ENCODE measurements at regions not wholly inside any gene's neighbourhood (a gene's known extent, or its start where the extent isn't known, plus 50 kb on each side); places are given as distances from the start of the nearest gene placed in this dataset.

DNA sequence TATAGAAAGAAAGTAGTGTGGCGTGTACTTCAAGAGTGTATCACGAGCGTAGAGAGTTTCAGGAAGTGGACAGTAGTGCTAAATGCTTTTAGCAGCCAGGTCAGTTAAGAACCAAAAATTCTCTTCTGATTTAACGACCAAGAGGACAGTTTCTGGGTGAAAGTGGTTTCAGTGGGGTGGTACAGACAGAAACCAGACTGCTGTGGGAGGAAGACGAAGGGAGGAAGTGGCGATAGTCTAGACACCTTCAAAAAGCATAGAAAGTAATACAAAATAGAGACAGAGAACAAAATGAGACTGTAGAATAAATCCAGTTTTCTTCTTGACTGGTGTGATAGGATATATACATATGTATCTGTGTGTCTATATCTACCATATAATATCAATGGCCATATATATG is 93.5 kb downstream of the MBL2 start:
- Histone ChIP-seq H3K27ac (ENCODE audit: low read depth) (no peak overlapping the region), H3K4me1 (ENCODE audit: insufficient read depth) (no peaks in the 10 kb centered on the region), H3K4me3 (ENCODE audit: low read depth, low read length) (no peak overlapping the region), H3K36me3 (ENCODE audit: insufficient read depth) (no peaks in the 10 kb centered on the region)
- WGBS = 71% methylated on average over 6 of the region's 6 CpGs
- DNase-seq (ENCODE audit: extremely low spot score) = no peak

DNA sequence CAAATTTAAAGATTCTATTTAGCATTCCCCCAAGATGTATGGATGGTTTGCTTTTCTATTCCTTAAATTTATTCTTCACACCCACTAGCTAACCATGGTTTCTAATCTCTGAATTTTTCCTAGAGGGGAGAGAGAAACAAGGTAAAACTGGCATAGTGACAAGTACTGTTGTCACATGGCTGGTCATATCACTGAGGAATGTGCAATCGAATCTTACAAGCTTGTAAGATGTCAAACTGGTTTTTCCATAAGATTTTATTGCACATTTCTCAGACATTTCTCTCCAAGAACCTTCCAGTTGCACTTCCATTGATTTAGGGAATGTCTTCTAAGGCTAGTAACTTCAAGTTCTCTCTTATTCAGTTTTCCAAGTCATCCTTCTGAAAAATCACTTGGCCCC is 89.8 kb downstream of the MBL2 start:
- no peak for DNase-seq (ENCODE audit: extremely low spot score)
- Histone ChIP-seq H3K4me3 (ENCODE audit: low read depth, low read length) (no peak overlapping the region), H3K4me1 (ENCODE audit: insufficient read depth) (no peaks in the 10 kb centered on the region), H3K27ac (ENCODE audit: low read depth) (no peak overlapping the region), H3K36me3 (ENCODE audit: insufficient read depth) (no peaks in the 10 kb centered on the region)
- 25% methylated on average over 1 of the region's 1 CpG for WGBS

DNA sequence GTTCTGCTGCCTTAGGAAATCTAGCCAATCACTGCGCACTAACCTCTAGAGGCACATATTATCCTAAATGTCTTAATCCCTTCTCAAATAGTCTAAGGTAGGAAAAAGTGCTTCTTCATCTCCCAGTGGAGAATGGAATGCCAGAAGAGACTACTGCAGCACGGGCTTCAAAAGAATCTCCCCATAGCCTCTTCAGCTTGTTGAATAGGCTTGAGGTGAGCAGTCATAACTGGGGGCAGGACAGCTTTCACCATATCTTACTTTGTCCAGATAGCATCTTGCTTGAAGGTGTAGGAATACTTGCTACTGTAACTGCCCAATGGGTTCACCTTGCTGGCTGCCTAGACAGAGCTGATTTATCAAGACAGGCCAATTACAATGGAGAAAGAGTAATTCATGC is 88.8 kb downstream of the MBL2 start:
- H3K36me3 ChIP-seq (ENCODE audit: insufficient read depth) = no peaks in the 10 kb centered on the region
- H3K27ac ChIP-seq (ENCODE audit: low read depth) = no peak overlapping the region
- no peak overlapping the region for H3K4me3 ChIP-seq (ENCODE audit: low read depth, low read length)
- H3K4me1 ChIP-seq (ENCODE audit: insufficient read depth) = no peaks in the 10 kb centered on the region
- 73% methylated on average over 2 of the region's 2 CpGs for WGBS
- DNase-seq (ENCODE audit: extremely low spot score) = no peak

DNA sequence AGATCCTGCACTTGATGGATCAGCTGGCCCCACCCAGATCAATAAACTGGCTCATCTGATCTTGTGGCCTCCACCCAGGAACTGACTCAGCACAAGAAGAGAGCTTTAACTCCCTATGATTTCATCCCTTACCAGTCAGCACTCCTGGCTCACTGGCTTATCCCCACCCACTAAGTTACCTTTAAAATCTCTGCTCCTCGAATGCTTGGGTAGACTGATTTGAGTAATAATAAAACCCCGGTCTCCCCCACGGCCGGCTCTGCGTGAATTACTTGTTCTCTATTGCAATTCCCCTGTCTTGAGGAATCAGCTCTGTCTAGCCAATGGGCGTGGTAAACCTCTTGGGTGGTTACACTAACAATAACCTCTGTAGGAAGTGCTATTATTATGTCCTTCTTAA is 83.7 kb downstream of the MBL2 start:
- no peaks in the 10 kb centered on the region for H3K4me1 ChIP-seq (ENCODE audit: insufficient read depth)
- 89% methylated on average over 6 of the region's 6 CpGs for WGBS

DNA sequence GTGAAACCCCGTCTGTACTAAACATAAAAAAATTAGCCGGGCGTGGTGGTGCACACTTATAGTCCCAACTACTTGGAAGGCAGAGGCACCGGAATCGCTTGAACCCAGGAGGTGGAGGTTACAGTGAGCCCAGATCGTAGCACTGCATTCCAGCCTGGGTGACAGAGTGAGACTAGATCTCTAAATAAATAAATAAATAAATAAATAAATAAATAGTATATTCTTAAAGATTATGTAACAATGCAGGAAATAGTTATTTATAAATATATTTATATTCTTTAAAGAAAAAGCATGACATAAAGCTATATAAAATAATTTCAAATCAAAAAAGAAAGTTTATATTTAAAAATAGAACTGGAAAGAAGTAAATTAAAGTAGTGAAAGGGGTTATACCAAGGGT is 76.4 kb downstream of the MBL2 start:
- Histone ChIP-seq H3K27ac (ENCODE audit: low read depth) (no peak overlapping the region), H3K36me3 (ENCODE audit: insufficient read depth) (no peaks in the 10 kb centered on the region), H3K4me3 (ENCODE audit: low read depth, low read length) (no peak overlapping the region), H3K4me1 (ENCODE audit: insufficient read depth) (no peaks in the 10 kb centered on the region)
- no peak for DNase-seq (ENCODE audit: extremely low spot score)
- WGBS = 95% methylated on average over 6 of the region's 6 CpGs

More for the DNA sequence above, 83.7 kb downstream of the MBL2 start:
- no peak for DNase-seq (ENCODE audit: extremely low spot score)
- Histone ChIP-seq H3K36me3 (ENCODE audit: insufficient read depth) (no peaks in the 10 kb centered on the region), H3K27ac (ENCODE audit: low read depth) (no peak overlapping the region), H3K4me3 (ENCODE audit: low read depth, low read length) (no peak overlapping the region)

- 34% methylated on average over 2 of the region's 2 CpGs for WGBS
- H3K4me1 ChIP-seq (ENCODE audit: insufficient read depth) = no peaks in the 10 kb centered on the region
- no peak for DNase-seq (ENCODE audit: extremely low spot score)
These were observed 70.9 kb downstream of the MBL2 start for GRCh38 chr10:52701647-52702046.

GRCh38 chr10:52703451-52703850 is 69.1 kb downstream of the MBL2 start:
- WGBS = 72% methylated on average over 3 of the region's 3 CpGs
- Histone ChIP-seq H3K27ac (ENCODE audit: low read depth) (no peak overlapping the region), H3K4me3 (ENCODE audit: low read depth, low read length) (no peak overlapping the region), H3K36me3 (ENCODE audit: insufficient read depth) (no peaks in the 10 kb centered on the region), H3K4me1 (ENCODE audit: insufficient read depth) (no peaks in the 10 kb centered on the region)
- DNase-seq (ENCODE audit: extremely low spot score) = no peak

More at GRCh38 chr10:52701647-52702046, 70.9 kb downstream of the MBL2 start:
- no peaks in the 10 kb centered on the region for H3K36me3 ChIP-seq (ENCODE audit: insufficient read depth)
- H3K27ac ChIP-seq (ENCODE audit: low read depth) = no peak overlapping the region
- H3K4me3 ChIP-seq (ENCODE audit: low read depth, low read length) = no peak overlapping the region

- WGBS = 52% methylated on average over 4 of the region's 4 CpGs
- Histone ChIP-seq H3K4me1 (ENCODE audit: insufficient read depth) (no peaks in the 10 kb centered on the region), H3K4me3 (ENCODE audit: low read depth, low read length) (no peak overlapping the region), H3K27ac (ENCODE audit: low read depth) (no peak overlapping the region), H3K36me3 (ENCODE audit: insufficient read depth) (no peaks in the 10 kb centered on the region)
- DNase-seq (ENCODE audit: extremely low spot score) = no peak
These were observed 68.7 kb downstream of the MBL2 start for GRCh38 chr10:52703898-52704297.

- Histone ChIP-seq H3K27ac (ENCODE audit: low read depth) (no peak overlapping the region), H3K4me1 (ENCODE audit: insufficient read depth) (no peaks in the 10 kb centered on the region), H3K4me3 (ENCODE audit: low read depth, low read length) (no peak overlapping the region), H3K36me3 (ENCODE audit: insufficient read depth) (no peaks in the 10 kb centered on the region)
- WGBS = 81% methylated on average over 4 of the region's 4 CpGs
- DNase-seq (ENCODE audit: extremely low spot score) = no peak
These were observed 66.1 kb downstream of the MBL2 start for GRCh38 chr10:52706332-52707070.

Data from urinary bladder (tissue), 3 donors.